Neural cell (in vitro differentiated cells): ENCODE measurements at regions not wholly inside any gene's neighbourhood (a gene's known extent, or its start where the extent isn't known, plus 50 kb on each side); places are given as distances from the start of the nearest gene placed in this dataset.

Source experiments
- H2AFZ ChIP-seq: fragments of 200-600, 300-800 bp; sonication (generic), shearing (Covaris generic); 2 replicates; pipeline ENCODE4 v1.6.0; 2014; ENCODE audit warnings: low read depth, mild to moderate bottlenecking, antibody characterized with exemption, low read length, moderate library complexity
- H3F3A ChIP-seq: fragments of 200-600 bp; shearing (Covaris generic); 2 replicates; pipeline ENCODE4 v1.6.1; 2016; ENCODE audit warnings: mild to moderate bottlenecking, moderate library complexity, mixed read lengths, antibody characterized with exemption, low read length; ENCODE audit not compliant: insufficient read depth, poor library complexity, severe bottlenecking
- H3K27ac ChIP-seq: fragments of 200-600, 300-800 bp; sonication (generic), shearing (Covaris generic); 2 replicates; pipeline ENCODE4 v1.5.1; 2014; ENCODE audit warnings: mild to moderate bottlenecking, low read length, moderate library complexity
- H3K27me3 ChIP-seq: fragments of 300-800, 200-600 bp; sonication (generic), shearing (Covaris generic); 2 replicates; pipeline ENCODE4 v1.6.0; 2014; ENCODE audit warnings: mild to moderate bottlenecking, low read depth, low read length, moderate library complexity; ENCODE audit not compliant: insufficient read depth
- H3K36me3 ChIP-seq: fragments of 300-800, 200-600 bp; sonication (generic), shearing (Covaris generic); 2 replicates; pipeline ENCODE4 v1.5.1; 2014; ENCODE audit warnings: mild to moderate bottlenecking, antibody characterized with exemption, low read length, moderate library complexity; ENCODE audit not compliant: insufficient read depth
- H3K4me2 ChIP-seq: fragments of 300-800, 200-600 bp; sonication (generic), shearing (Covaris generic); 2 replicates; pipeline ENCODE4 v1.6.0; 2014; ENCODE audit warnings: mild to moderate bottlenecking, low read length
- H3K4me3 ChIP-seq: fragments of 300-800, 200-600 bp; sonication (generic), shearing (Covaris generic); 2 replicates; pipeline ENCODE4 v1.5.1; 2014; ENCODE audit warnings: mild to moderate bottlenecking, low read length, moderate library complexity
- H3K79me2 ChIP-seq: fragments of 200-600 bp; shearing (Covaris generic); replicated peaks from 2 replicates; pipeline ENCODE4 v1.6.0; 2014; ENCODE audit warnings: mild to moderate bottlenecking, low read length, moderate library complexity; ENCODE audit not compliant: insufficient read depth
- H3K9ac ChIP-seq: fragments of 300-800, 200-600 bp; sonication (generic), shearing (Covaris generic); 2 replicates; pipeline ENCODE4 v1.6.1; 2016; ENCODE audit warnings: mild to moderate bottlenecking, low read length, mixed read lengths
- H3K9me2 ChIP-seq: fragments of 200-600 bp; shearing (Covaris generic); 2 replicates; pipeline ENCODE4 v1.6.1; 2016; ENCODE audit warnings: mild to moderate bottlenecking, low read length, mixed read lengths; ENCODE audit not compliant: insufficient read depth
- H3K9me3 ChIP-seq: fragments of 200-600, 300-800 bp; sonication (generic), shearing (Covaris generic); 2 replicates; pipeline ENCODE4 v1.6.1; 2016; ENCODE audit warnings: mild to moderate bottlenecking, mixed run types, low read length, moderate library complexity, mixed read lengths
- H4K20me1 ChIP-seq: fragments of 200-600 bp; shearing (Covaris generic); 2 replicates; pipeline ENCODE4 v1.6.1; 2016; ENCODE audit warnings: mild to moderate bottlenecking, mixed run types; ENCODE audit not compliant: insufficient read depth
- EP300 ChIP-seq: fragments of 450-650 bp; conservative IDR thresholded peaks from 2 replicates; pipeline ENCODE4 v1.6.1; 2014; ENCODE audit warnings: antibody characterized with exemption, mild to moderate bottlenecking, moderate library complexity; ENCODE audit not compliant: poor library complexity, severe bottlenecking
- EZH2 ChIP-seq: fragments of 200-600, 300-800 bp; shearing (Covaris generic), sonication (generic); IDR thresholded peaks from 2 replicates; pipeline ENCODE4 v1.6.1; 2014; ENCODE audit warnings: antibody characterized with exemption, low read length, borderline replicate concordance, mild to moderate bottlenecking; ENCODE audit not compliant: insufficient read depth, poor library complexity, severe bottlenecking
- MXI1 ChIP-seq: fragments of 450-650 bp; conservative IDR thresholded peaks from 2 replicates; pipeline ENCODE4 v1.6.1; 2014; ENCODE audit warnings: antibody characterized with exemption, mild to moderate bottlenecking; ENCODE audit not compliant: poor library complexity, severe bottlenecking
- POLR2AphosphoS5 ChIP-seq: IDR thresholded peaks from 2 replicates; pipeline ENCODE4 v1.6.1; 2012
- RAD21 ChIP-seq: fragments of 450-650 bp; conservative IDR thresholded peaks from 2 replicates; pipeline ENCODE4 v1.6.1; 2014; ENCODE audit warnings: antibody characterized with exemption, mild to moderate bottlenecking, moderate library complexity
- SMC3 ChIP-seq: fragments of 450-650 bp; conservative IDR thresholded peaks from 2 replicates; pipeline ENCODE4 v1.6.1; 2014; ENCODE audit warnings: antibody characterized with exemption, mild to moderate bottlenecking, moderate library complexity; ENCODE audit not compliant: poor library complexity
- TAF1 ChIP-seq: IDR thresholded peaks from 2 replicates; pipeline ENCODE4 v1.6.1; 2012; ENCODE audit warnings: low read depth
- TF ChIP-seq, protein P1 (sequence below): IDR thresholded peaks from 2 replicates; pipeline ENCODE4 v1.6.1; 2012; ENCODE audit warnings: borderline replicate concordance
- TF ChIP-seq, protein P2 (sequence below): fragments of 450-650 bp; IDR thresholded peaks from 2 replicates; pipeline ENCODE4 v1.5.1; 2014; ENCODE audit warnings: antibody characterized with exemption, mild to moderate bottlenecking, moderate library complexity; ENCODE audit not compliant: poor library complexity, severe bottlenecking

DNA sequence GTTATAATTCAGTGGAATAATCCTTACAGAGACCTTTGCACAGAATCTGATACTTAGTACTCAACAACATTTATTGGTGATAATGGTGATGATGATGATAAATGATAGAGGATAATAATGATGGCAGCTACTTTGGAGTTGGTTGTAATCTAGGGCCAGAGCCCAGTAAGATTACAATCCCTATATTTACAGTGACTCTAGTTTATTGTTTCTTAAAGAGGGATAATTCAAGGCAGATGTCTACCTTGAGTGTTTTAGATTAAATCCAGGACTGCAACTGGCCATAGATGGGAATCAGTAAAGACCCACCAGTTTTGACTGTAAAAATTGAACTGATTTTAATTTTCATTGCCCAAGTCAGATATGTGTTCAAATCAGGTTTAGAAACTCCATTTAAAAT is 813.9 kb upstream of the CNTNAP5 start:
- H3K79me2 ChIP-seq, result no peaks in the 10 kb centered on the region
- no peaks in the 10 kb centered on the region for H3K9me3 ChIP-seq
- TF ChIP-seq, protein P1, sequence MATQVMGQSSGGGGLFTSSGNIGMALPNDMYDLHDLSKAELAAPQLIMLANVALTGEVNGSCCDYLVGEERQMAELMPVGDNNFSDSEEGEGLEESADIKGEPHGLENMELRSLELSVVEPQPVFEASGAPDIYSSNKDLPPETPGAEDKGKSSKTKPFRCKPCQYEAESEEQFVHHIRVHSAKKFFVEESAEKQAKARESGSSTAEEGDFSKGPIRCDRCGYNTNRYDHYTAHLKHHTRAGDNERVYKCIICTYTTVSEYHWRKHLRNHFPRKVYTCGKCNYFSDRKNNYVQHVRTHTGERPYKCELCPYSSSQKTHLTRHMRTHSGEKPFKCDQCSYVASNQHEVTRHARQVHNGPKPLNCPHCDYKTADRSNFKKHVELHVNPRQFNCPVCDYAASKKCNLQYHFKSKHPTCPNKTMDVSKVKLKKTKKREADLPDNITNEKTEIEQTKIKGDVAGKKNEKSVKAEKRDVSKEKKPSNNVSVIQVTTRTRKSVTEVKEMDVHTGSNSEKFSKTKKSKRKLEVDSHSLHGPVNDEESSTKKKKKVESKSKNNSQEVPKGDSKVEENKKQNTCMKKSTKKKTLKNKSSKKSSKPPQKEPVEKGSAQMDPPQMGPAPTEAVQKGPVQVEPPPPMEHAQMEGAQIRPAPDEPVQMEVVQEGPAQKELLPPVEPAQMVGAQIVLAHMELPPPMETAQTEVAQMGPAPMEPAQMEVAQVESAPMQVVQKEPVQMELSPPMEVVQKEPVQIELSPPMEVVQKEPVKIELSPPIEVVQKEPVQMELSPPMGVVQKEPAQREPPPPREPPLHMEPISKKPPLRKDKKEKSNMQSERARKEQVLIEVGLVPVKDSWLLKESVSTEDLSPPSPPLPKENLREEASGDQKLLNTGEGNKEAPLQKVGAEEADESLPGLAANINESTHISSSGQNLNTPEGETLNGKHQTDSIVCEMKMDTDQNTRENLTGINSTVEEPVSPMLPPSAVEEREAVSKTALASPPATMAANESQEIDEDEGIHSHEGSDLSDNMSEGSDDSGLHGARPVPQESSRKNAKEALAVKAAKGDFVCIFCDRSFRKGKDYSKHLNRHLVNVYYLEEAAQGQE, result no peak
- TF ChIP-seq, protein P2, sequence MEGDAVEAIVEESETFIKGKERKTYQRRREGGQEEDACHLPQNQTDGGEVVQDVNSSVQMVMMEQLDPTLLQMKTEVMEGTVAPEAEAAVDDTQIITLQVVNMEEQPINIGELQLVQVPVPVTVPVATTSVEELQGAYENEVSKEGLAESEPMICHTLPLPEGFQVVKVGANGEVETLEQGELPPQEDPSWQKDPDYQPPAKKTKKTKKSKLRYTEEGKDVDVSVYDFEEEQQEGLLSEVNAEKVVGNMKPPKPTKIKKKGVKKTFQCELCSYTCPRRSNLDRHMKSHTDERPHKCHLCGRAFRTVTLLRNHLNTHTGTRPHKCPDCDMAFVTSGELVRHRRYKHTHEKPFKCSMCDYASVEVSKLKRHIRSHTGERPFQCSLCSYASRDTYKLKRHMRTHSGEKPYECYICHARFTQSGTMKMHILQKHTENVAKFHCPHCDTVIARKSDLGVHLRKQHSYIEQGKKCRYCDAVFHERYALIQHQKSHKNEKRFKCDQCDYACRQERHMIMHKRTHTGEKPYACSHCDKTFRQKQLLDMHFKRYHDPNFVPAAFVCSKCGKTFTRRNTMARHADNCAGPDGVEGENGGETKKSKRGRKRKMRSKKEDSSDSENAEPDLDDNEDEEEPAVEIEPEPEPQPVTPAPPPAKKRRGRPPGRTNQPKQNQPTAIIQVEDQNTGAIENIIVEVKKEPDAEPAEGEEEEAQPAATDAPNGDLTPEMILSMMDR, result no peak
- TF ChIP-seq EZH2 (no peak), POLR2AphosphoS5 (no peak), MXI1 (no peak), TAF1 (no peak), SMC3 (no peak), EP300 (no peak), RAD21 (no peak)
- no peaks in the 10 kb centered on the region for H3F3A ChIP-seq
- H3K27me3 ChIP-seq, result no peaks in the 10 kb centered on the region
- H3K4me3 ChIP-seq, result no peak overlapping the region
- H4K20me1 ChIP-seq, result no peaks in the 10 kb centered on the region
- H3K9me2 ChIP-seq, result no peaks in the 10 kb centered on the region
- no peak overlapping the region for H3K4me2 ChIP-seq
- no peaks in the 10 kb centered on the region for H3K36me3 ChIP-seq
- H2AFZ ChIP-seq, result no peak overlapping the region
- no peak overlapping the region for H3K27ac ChIP-seq
- no peak overlapping the region for H3K9ac ChIP-seq

DNA sequence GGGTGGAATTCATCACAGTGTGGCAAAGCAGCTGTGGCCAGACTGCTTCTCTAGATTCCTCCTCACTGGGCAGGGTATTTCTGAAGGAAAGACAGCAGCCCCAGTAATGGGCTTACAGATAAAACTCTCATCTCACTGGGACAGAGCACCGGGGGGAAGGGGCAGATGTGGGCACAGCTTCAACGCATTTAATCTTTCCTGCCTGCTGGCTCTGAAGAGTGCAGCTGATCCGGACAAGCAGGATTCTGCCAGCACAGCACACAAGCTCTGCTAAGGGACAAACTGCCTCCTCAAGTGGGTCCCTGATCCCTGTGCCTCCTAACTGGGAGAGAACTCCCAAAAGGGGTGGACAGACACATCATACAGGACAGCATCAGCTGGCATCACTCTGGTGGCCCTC is 779.9 kb upstream of the CNTNAP5 start:
- Histone ChIP-seq H4K20me1 (no peaks in the 10 kb centered on the region), H3K9me2 (no peaks in the 10 kb centered on the region), H3K4me2 (no peak overlapping the region), H3F3A (no peaks in the 10 kb centered on the region), H3K9me3 (no peaks in the 10 kb centered on the region), H3K9ac (no peak overlapping the region), H3K4me3 (no peak overlapping the region), H3K27me3 (no peaks in the 10 kb centered on the region), H3K36me3 (no peaks in the 10 kb centered on the region), H2AFZ (no peak overlapping the region), H3K27ac (no peak overlapping the region), H3K79me2 (no peaks in the 10 kb centered on the region)
- no peak for TF ChIP-seq SMC3
- TF ChIP-seq, protein P2, result no peak
- TF ChIP-seq, protein P1, result no peak
- TF ChIP-seq EP300, result no peak
- no peak for TF ChIP-seq MXI1
- no peak for TF ChIP-seq TAF1
- no peak for TF ChIP-seq RAD21
- no peak for TF ChIP-seq POLR2AphosphoS5
- TF ChIP-seq EZH2, result no peak
